PFSK-1 (cell line): ENCODE measurements at regions not wholly inside any gene's neighbourhood (a gene's known extent, or its start where the extent isn't known, plus 50 kb on each side); places are given as distances from the start of the nearest gene placed in this dataset.

Experiments
- FOXP2 ChIP-seq: optimal IDR thresholded peaks from 2 replicates; pipeline ENCODE3; 2011; ENCODE audit warnings: borderline replicate concordance, control low read depth, inconsistent platforms; ENCODE audit not compliant: insufficient read depth; ENCODE audit errors: extremely low read length, extremely low read depth
- POLR2AphosphoS5 ChIP-seq: IDR thresholded peaks from 2 replicates; pipeline ENCODE4 v1.6.1; 2012; ENCODE audit warnings: low read depth, mild to moderate bottlenecking, control low read depth, low read length, moderate library complexity
- REST ChIP-seq, 2 experiments: IDR thresholded peaks; 2 replicates each; pipeline versions ENCODE4 v1.6.1 to v1.8.0; 2011 to 2012; ENCODE audit warnings: low read depth in 2 of 2, low read length in 2 of 2, control low read depth in 1 of 2, inconsistent platforms in 1 of 2, mild to moderate bottlenecking in 1 of 2, moderate library complexity in 1 of 2; ENCODE audit not compliant: insufficient read depth in 1 of 2
- SIN3A ChIP-seq: IDR thresholded peaks from 2 replicates; pipeline ENCODE4 v1.6.1; 2012; ENCODE audit warnings: mild to moderate bottlenecking, low read length, moderate library complexity, borderline replicate concordance; ENCODE audit not compliant: insufficient read depth
- TAF1 ChIP-seq: IDR thresholded peaks from 2 replicates; pipeline ENCODE4 v1.6.1; 2012; ENCODE audit warnings: low read length, control low read depth, borderline replicate concordance; ENCODE audit not compliant: insufficient read depth

DNA sequence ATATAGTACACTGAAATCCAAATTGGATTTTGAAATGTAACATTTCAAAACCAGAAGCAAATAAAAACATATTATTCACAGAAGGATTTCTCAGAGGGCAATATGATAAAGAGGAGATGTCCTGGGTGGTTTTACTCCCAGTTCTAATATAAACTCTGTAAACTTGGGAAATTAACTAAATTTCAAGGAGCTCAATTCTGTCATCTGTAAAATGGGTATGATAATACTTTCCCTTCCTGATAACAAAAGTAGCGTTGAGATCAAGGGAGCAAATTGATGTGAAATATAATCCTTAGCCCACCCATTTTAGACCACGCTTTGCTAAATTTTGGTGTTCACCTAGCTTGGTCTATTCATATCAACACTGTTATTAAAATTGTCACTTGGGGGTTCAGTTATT is 192.5 kb upstream of the BTG1 start:
- no peak for TF ChIP-seq FOXP2
- no peak for TF ChIP-seq TAF1
- no peak for TF ChIP-seq REST (IDR thresholded peaks at IDR 0.05; ENCODE audit: insufficient read depth in 1 of 2, low read depth in 2 of 2, low read length in 2 of 2)
- no peak for TF ChIP-seq POLR2AphosphoS5
- TF ChIP-seq SIN3A, result no peak
